ENCODE measurements at regions not wholly inside any gene's neighbourhood (a gene's known extent, or its start where the extent isn't known, plus 50 kb on each side); places are given as distances from the start of the nearest gene placed in this dataset.

- no peak for DNase-seq (ENCODE audit: low spot score)
- Histone ChIP-seq H3K9me3 (no peaks in the 10 kb centered on the region), H3K27me3 (replicated peaks; ENCODE audit: insufficient read depth) (no peaks in the 10 kb centered on the region), H3K4me3 (no peak overlapping the region), H3K27ac (no peak overlapping the region), H3K36me3 (no peaks in the 10 kb centered on the region), H3K4me1 (replicated peaks) (no peaks in the 10 kb centered on the region)
- no peak for TF ChIP-seq POLR2AphosphoS5 (IDR thresholded peaks at IDR 0.05)
- TF ChIP-seq CTCF (IDR thresholded peaks at IDR 0.05), result no peak
- no peak for TF ChIP-seq POLR2A (IDR thresholded peaks at IDR 0.05)
- WGBS, result 77% methylated on average over 7 of the region's 7 CpGs
- intact Hi-C loops (cut with DNase I), result no loop called here
These were observed 74.6 kb upstream of the CDKN3 start for GRCh38 chr14:54322246-54322645.

GRCh38 chr14:54322701-54323337 is 74.0 kb upstream of the CDKN3 start:
- Histone ChIP-seq H3K4me1 (replicated peaks) (no peaks in the 10 kb centered on the region), H3K36me3 (no peaks in the 10 kb centered on the region), H3K9me3 (no peaks in the 10 kb centered on the region), H3K27me3 (replicated peaks; ENCODE audit: insufficient read depth) (no peaks in the 10 kb centered on the region), H3K4me3 (no peak overlapping the region), H3K27ac (no peak overlapping the region)
- 76% methylated on average over 5 of the region's 5 CpGs for WGBS
- intact Hi-C loops (cut with DNase I), result no loop called here
- TF ChIP-seq POLR2A (IDR thresholded peaks at IDR 0.05), result no peak
- TF ChIP-seq CTCF (IDR thresholded peaks at IDR 0.05), result no peak
- no peak for TF ChIP-seq POLR2AphosphoS5 (IDR thresholded peaks at IDR 0.05)
- no peak for DNase-seq (ENCODE audit: low spot score)

- Histone ChIP-seq H3K4me3 (no peak overlapping the region), H3K36me3 (no peaks in the 10 kb centered on the region), H3K27ac (no peak overlapping the region), H3K9me3 (no peaks in the 10 kb centered on the region), H3K27me3 (replicated peaks; ENCODE audit: insufficient read depth) (no peaks in the 10 kb centered on the region), H3K4me1 (replicated peaks) (no peaks in the 10 kb centered on the region)
- no peak for DNase-seq (ENCODE audit: low spot score)
- intact Hi-C loops (cut with DNase I), result no loop called here
- TF ChIP-seq CTCF (IDR thresholded peaks at IDR 0.05) (no peak), POLR2A (IDR thresholded peaks at IDR 0.05) (no peak), POLR2AphosphoS5 (IDR thresholded peaks at IDR 0.05) (no peak)
- 65% methylated on average over 1 of the region's 1 CpG for WGBS
These were observed 71.0 kb upstream of the CDKN3 start for GRCh38 chr14:54325766-54326165.

GRCh38 chr14:54329082-54329695 is 67.6 kb upstream of the CDKN3 start:
- no peaks in the 10 kb centered on the region for H3K9me3 ChIP-seq
- no peaks in the 10 kb centered on the region for H3K27me3 ChIP-seq (replicated peaks; ENCODE audit: insufficient read depth)
- DNase-seq (ENCODE audit: low spot score), result no peak
- no peaks in the 10 kb centered on the region for H3K36me3 ChIP-seq
- H3K27ac ChIP-seq, result no peak overlapping the region
- 36% methylated on average over 11 of the region's 11 CpGs for WGBS
- no peak overlapping the region for H3K4me3 ChIP-seq
- TF ChIP-seq POLR2A (IDR thresholded peaks at IDR 0.05), result no peak
- peak; percentile 16 to 62 (median 35) for TF ChIP-seq CTCF (IDR thresholded peaks at IDR 0.05)
- TF ChIP-seq POLR2AphosphoS5 (IDR thresholded peaks at IDR 0.05), result no peak
- intact Hi-C loops (cut with DNase I), result no loop called here
- no peaks in the 10 kb centered on the region for H3K4me1 ChIP-seq (replicated peaks)

GRCh38 chr14:54330876-54331275 is 65.9 kb upstream of the CDKN3 start:
- intact Hi-C loops (cut with DNase I), result no loop called here
- no peak for TF ChIP-seq CTCF (IDR thresholded peaks at IDR 0.05)
- TF ChIP-seq POLR2AphosphoS5 (IDR thresholded peaks at IDR 0.05), result no peak
- no peak for TF ChIP-seq POLR2A (IDR thresholded peaks at IDR 0.05)
- DNase-seq (ENCODE audit: low spot score), result no peak
- no peaks in the 10 kb centered on the region for H3K9me3 ChIP-seq
- no peaks in the 10 kb centered on the region for H3K4me1 ChIP-seq (replicated peaks)
- no peaks in the 10 kb centered on the region for H3K36me3 ChIP-seq
- no peak overlapping the region for H3K27ac ChIP-seq
- 79% methylated on average over 5 of the region's 5 CpGs for WGBS
- H3K27me3 ChIP-seq (replicated peaks; ENCODE audit: insufficient read depth), result no peaks in the 10 kb centered on the region
- no peak overlapping the region for H3K4me3 ChIP-seq
